ENCODE measurements at regions not wholly inside any gene's neighbourhood (a gene's known extent, or its start where the extent isn't known, plus 50 kb on each side); places are given as distances from the start of the nearest gene placed in this dataset.

GRCh38 chr2:16511041-16511440 is 154.6 kb downstream of the CYRIA start:
- Histone ChIP-seq H3K27me3 (no peaks in the 10 kb centered on the region), H3K27ac (no peak overlapping the region), H3K9me3 (no peaks in the 10 kb centered on the region), H3K4me3 (no peak overlapping the region), H3K4me1 (no peaks in the 10 kb centered on the region), H3K36me3 (ENCODE audit: low read depth, missing control alignments) (no peaks in the 10 kb centered on the region)
- no peak for DNase-seq
- WGBS, 2 donors = 84 to 92% methylated on average over 4 of the region's 4 CpGs
- TF ChIP-seq POLR2A (IDR thresholded peaks at IDR 0.05) = no peak
- no peak for TF ChIP-seq CTCF (IDR thresholded peaks at IDR 0.05)
- intact Hi-C loops (cut with DNase I; ENCODE audit: low total_unique reads) = no loop called here

GRCh38 chr2:16509042-16509441 is 156.6 kb downstream of the CYRIA start:
- TF ChIP-seq CTCF (IDR thresholded peaks at IDR 0.05) = no peak
- no peak for TF ChIP-seq POLR2A (IDR thresholded peaks at IDR 0.05)
- Histone ChIP-seq H3K4me1 (no peaks in the 10 kb centered on the region), H3K27me3 (no peaks in the 10 kb centered on the region)

GRCh38 chr2:16508490-16508851 is 157.2 kb downstream of the CYRIA start:
- DNase-seq = no peak
- intact Hi-C loops (cut with DNase I; ENCODE audit: low total_unique reads) = no loop called here
- Histone ChIP-seq H3K27ac (no peak overlapping the region), H3K27me3 (no peaks in the 10 kb centered on the region), H3K4me3 (peak overlapping the region; percentile 3 to 20), H3K4me1 (no peaks in the 10 kb centered on the region), H3K9me3 (no peaks in the 10 kb centered on the region), H3K36me3 (ENCODE audit: low read depth, missing control alignments) (no peaks in the 10 kb centered on the region)
- WGBS, 2 donors = 11 to 15% methylated on average over 9 to 12 of the region's 12 CpGs
- TF ChIP-seq POLR2A (IDR thresholded peaks at IDR 0.05) = no peak
- TF ChIP-seq CTCF (IDR thresholded peaks at IDR 0.05) = no peak

More at GRCh38 chr2:16509042-16509441, 156.6 kb downstream of the CYRIA start:
- WGBS, 2 donors = 59 to 78% methylated on average over 3 of the region's 3 CpGs
- H3K9me3 ChIP-seq = no peaks in the 10 kb centered on the region
- no peak overlapping the region for H3K27ac ChIP-seq
- no peak for DNase-seq
- no peaks in the 10 kb centered on the region for H3K36me3 ChIP-seq (ENCODE audit: low read depth, missing control alignments)
- intact Hi-C loops (cut with DNase I; ENCODE audit: low total_unique reads) = no loop called here
- no peak overlapping the region for H3K4me3 ChIP-seq

- Histone ChIP-seq H3K9me3 (no peaks in the 10 kb centered on the region), H3K27ac (no peak overlapping the region), H3K4me3 (peak overlapping the region; percentile 3 to 20), H3K27me3 (no peaks in the 10 kb centered on the region), H3K36me3 (ENCODE audit: low read depth, missing control alignments) (no peaks in the 10 kb centered on the region), H3K4me1 (no peaks in the 10 kb centered on the region)
- DNase-seq = peak; percentile 48
- TF ChIP-seq POLR2A (IDR thresholded peaks at IDR 0.05) (no peak), CTCF (IDR thresholded peaks at IDR 0.05) (peak in 1 of 3 experiments; percentile 53)
- 10 to 30% methylated on average over 6 to 44 of the region's 58 CpGs for WGBS, 2 donors
- intact Hi-C loops (cut with DNase I; ENCODE audit: low total_unique reads) = no loop called here
These were observed 157.8 kb downstream of the CYRIA start for GRCh38 chr2:16507655-16508489.

GRCh38 chr2:16506366-16506765 is 159.3 kb downstream of the CYRIA start:
- Histone ChIP-seq H3K9me3 (no peaks in the 10 kb centered on the region), H3K27me3 (no peaks in the 10 kb centered on the region), H3K4me3 (no peak overlapping the region), H3K36me3 (ENCODE audit: low read depth, missing control alignments) (no peaks in the 10 kb centered on the region), H3K4me1 (no peaks in the 10 kb centered on the region), H3K27ac (no peak overlapping the region)
- WGBS, 2 donors = 48 to 67% methylated on average over 2 of the region's 2 CpGs
- DNase-seq = peak; percentile 32
- TF ChIP-seq CTCF (IDR thresholded peaks at IDR 0.05) (no peak), POLR2A (IDR thresholded peaks at IDR 0.05) (no peak)
- intact Hi-C loops (cut with DNase I; ENCODE audit: low total_unique reads) = no loop called here
